Nephron (organoid): ENCODE measurements at regions not wholly inside any gene's neighbourhood (a gene's known extent, or its start where the extent isn't known, plus 50 kb on each side); places are given as distances from the start of the nearest gene placed in this dataset.
A peak's percentile ranks its signal among the peaks of the same experiment; 100 is the strongest.

Source experiments
- H3K27ac Mint-ChIP-seq, 3 experiments: 2 replicates each; pipeline ENCODE4 v1.8.0; 2020; ENCODE audit warnings: mixed read lengths in 3 of 3, mild to moderate bottlenecking in 2 of 3, moderate library complexity in 1 of 3
- H3K27me3 Mint-ChIP-seq: 2 replicates; pipeline ENCODE4 v1.8.0; 2021; ENCODE audit warnings: low read depth, mild to moderate bottlenecking, moderate library complexity, mixed read lengths
- H3K36me3 Mint-ChIP-seq: 2 replicates; pipeline ENCODE4 v1.8.0; 2020; ENCODE audit warnings: low read depth, mixed read lengths
- H3K4me1 Mint-ChIP-seq: 2 replicates; pipeline ENCODE4 v1.8.0; 2020; ENCODE audit warnings: mixed read lengths
- H3K4me3 Mint-ChIP-seq, 3 experiments: 2 replicates each; pipeline ENCODE4 v1.8.0; 2020; ENCODE audit warnings: mild to moderate bottlenecking in 3 of 3, mixed read lengths in 3 of 3, moderate library complexity in 2 of 3
- H3K9me3 Mint-ChIP-seq: 2 replicates; pipeline ENCODE4 v1.8.0; 2020; ENCODE audit warnings: mixed read lengths
- TF ChIP-seq, protein P1 (sequence below), 3 experiments: fragments of 200-600 bp; sonication (generic); IDR thresholded peaks; one replicate each; pipeline ENCODE4 v1.5.0; 2021; ENCODE audit warnings: antibody characterized with exemption in 3 of 3; ENCODE audit not compliant: unreplicated experiment in 3 of 3

GRCh38 chr9:78605041-78606000, 308.4 kb downstream of the PSAT1 start:
- Mint-ChIP-seq H3K4me1 (peaks cover 38% of the 10 kb centered on the region), H3K9me3 (peaks cover 6% of the 10 kb centered on the region), H3K27ac (peak overlapping the region; percentile 69 to 88 (median 80)), H3K27me3 (peaks cover 15% of the 10 kb centered on the region), H3K36me3 (no peaks in the 10 kb centered on the region), H3K4me3 (peak overlapping the region in 2 of 3 experiments; percentile 36 to 51)
- TF ChIP-seq, protein P1, sequence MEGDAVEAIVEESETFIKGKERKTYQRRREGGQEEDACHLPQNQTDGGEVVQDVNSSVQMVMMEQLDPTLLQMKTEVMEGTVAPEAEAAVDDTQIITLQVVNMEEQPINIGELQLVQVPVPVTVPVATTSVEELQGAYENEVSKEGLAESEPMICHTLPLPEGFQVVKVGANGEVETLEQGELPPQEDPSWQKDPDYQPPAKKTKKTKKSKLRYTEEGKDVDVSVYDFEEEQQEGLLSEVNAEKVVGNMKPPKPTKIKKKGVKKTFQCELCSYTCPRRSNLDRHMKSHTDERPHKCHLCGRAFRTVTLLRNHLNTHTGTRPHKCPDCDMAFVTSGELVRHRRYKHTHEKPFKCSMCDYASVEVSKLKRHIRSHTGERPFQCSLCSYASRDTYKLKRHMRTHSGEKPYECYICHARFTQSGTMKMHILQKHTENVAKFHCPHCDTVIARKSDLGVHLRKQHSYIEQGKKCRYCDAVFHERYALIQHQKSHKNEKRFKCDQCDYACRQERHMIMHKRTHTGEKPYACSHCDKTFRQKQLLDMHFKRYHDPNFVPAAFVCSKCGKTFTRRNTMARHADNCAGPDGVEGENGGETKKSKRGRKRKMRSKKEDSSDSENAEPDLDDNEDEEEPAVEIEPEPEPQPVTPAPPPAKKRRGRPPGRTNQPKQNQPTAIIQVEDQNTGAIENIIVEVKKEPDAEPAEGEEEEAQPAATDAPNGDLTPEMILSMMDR (IDR thresholded peaks at IDR 0.05; ENCODE audit: unreplicated experiment in 3 of 3): no peak

GRCh38 chr9:78606001-78606379, 309.1 kb downstream of the PSAT1 start:
- H3K9me3 Mint-ChIP-seq: peaks cover 6% of the 10 kb centered on the region
- no peaks in the 10 kb centered on the region for H3K36me3 Mint-ChIP-seq
- peaks cover 38% of the 10 kb centered on the region for H3K4me1 Mint-ChIP-seq
- peak overlapping the region; percentile 69 to 88 (median 80) for H3K27ac Mint-ChIP-seq
- TF ChIP-seq, protein P1 (IDR thresholded peaks at IDR 0.05; ENCODE audit: unreplicated experiment in 3 of 3): no peak
- H3K27me3 Mint-ChIP-seq: peaks cover 15% of the 10 kb centered on the region
- H3K4me3 Mint-ChIP-seq: peak overlapping the region in 2 of 3 experiments; percentile 13 to 18

- no peaks in the 10 kb centered on the region for H3K36me3 Mint-ChIP-seq
- peaks cover 6% of the 10 kb centered on the region for H3K9me3 Mint-ChIP-seq
- TF ChIP-seq, protein P1 (IDR thresholded peaks at IDR 0.05; ENCODE audit: unreplicated experiment in 3 of 3): no peak
These were observed 310.9 kb downstream of the PSAT1 start for GRCh38 chr9:78607853-78608252.

GRCh38 chr9:78609450-78609849, 312.5 kb downstream of the PSAT1 start:
- peaks cover 28% of the 10 kb centered on the region for H3K4me1 Mint-ChIP-seq
- H3K27ac Mint-ChIP-seq: peak overlapping the region in 2 of 3 experiments; percentile 34 to 37
- peaks cover 15% of the 10 kb centered on the region for H3K27me3 Mint-ChIP-seq
- H3K36me3 Mint-ChIP-seq: no peaks in the 10 kb centered on the region
- TF ChIP-seq, protein P1 (IDR thresholded peaks at IDR 0.05; ENCODE audit: unreplicated experiment in 3 of 3): no peak
- no peak overlapping the region for H3K4me3 Mint-ChIP-seq
- H3K9me3 Mint-ChIP-seq: peaks cover 6% of the 10 kb centered on the region

More at GRCh38 chr9:78607853-78608252, 310.9 kb downstream of the PSAT1 start:
- Mint-ChIP-seq H3K27ac (peak overlapping the region in 1 of 3 experiments; percentile 11), H3K4me3 (no peak overlapping the region), H3K4me1 (peaks cover 30% of the 10 kb centered on the region), H3K27me3 (peaks cover 15% of the 10 kb centered on the region)

DNA sequence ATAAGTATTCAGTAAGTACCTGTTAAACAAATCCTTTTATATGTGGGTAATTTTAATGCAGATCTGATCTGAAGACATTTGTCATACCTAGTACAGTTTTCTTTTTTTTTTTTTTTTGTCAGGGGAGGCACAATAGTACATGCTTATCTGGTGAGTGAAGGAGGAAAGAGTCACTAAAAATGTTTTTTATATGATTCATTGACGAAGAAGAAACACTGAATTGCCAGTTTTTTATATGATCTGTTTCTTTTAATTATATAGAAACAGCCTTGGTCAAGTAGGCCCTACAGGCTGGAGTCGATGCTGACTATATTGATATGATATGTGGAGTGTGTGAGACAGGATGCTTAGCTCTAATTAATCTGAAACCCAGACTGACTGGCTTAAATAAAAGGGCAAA, 315.2 kb downstream of the PSAT1 start:
- Mint-ChIP-seq H3K27ac (no peak overlapping the region), H3K27me3 (peaks cover 15% of the 10 kb centered on the region), H3K36me3 (no peaks in the 10 kb centered on the region), H3K4me3 (no peak overlapping the region), H3K9me3 (peaks cover 6% of the 10 kb centered on the region), H3K4me1 (peaks cover 9% of the 10 kb centered on the region)
- TF ChIP-seq, protein P1 (IDR thresholded peaks at IDR 0.05; ENCODE audit: unreplicated experiment in 3 of 3): no peak
